ENCODE measurements at regions not wholly inside any gene's neighbourhood (a gene's known extent, or its start where the extent isn't known, plus 50 kb on each side); places are given as distances from the start of the nearest gene placed in this dataset.

GRCh38 chr2:104768694-104769093, 85.2 kb upstream of the POU3F3 start:
- H3K4me1 ChIP-seq, result peaks cover 0 to 8% (median 0%) of the 10 kb centered on the region in 9 donors
- TF ChIP-seq CTCF (IDR thresholded peaks at IDR 0.05), result no peak
- peaks cover 0 to 2% (median 0%) of the 10 kb centered on the region in 7 donors for H3K27me3 ChIP-seq
- WGBS, 2 donors, result 59 to 60% methylated on average over 3 of the region's 3 CpGs
- no peaks in the 10 kb centered on the region for H3K36me3 ChIP-seq
- DNase-seq, result no peak
- H3K9me3 ChIP-seq, result peaks cover 0 to 17% (median 4%) of the 10 kb centered on the region in 11 donors
- ATAC-seq, result no peak
- H3K4me3 ChIP-seq, result no peak overlapping the region
- intact Hi-C loops (cut with DNase I), result no loop called here
- no peak overlapping the region for H3K27ac ChIP-seq

- TF ChIP-seq CTCF (IDR thresholded peaks at IDR 0.05), result no peak
Measured at GRCh38 chr2:104769096-104769495, 84.8 kb upstream of the POU3F3 start.

GRCh38 chr2:104772996-104773395, 80.9 kb upstream of the POU3F3 start:
- H3K4me3 ChIP-seq, result no peak overlapping the region
- TF ChIP-seq CTCF (IDR thresholded peaks at IDR 0.05), result no peak
- H3K9me3 ChIP-seq, result peaks cover 0 to 24% (median 4%) of the 10 kb centered on the region in 11 donors
- intact Hi-C loops (cut with DNase I), result no loop called here
- no peak for ATAC-seq
- H3K4me1 ChIP-seq, result peaks cover 0 to 8% (median 0%) of the 10 kb centered on the region in 9 donors
- peaks cover 0 to 2% (median 0%) of the 10 kb centered on the region in 7 donors for H3K27me3 ChIP-seq
- 48% methylated on average over 1 of the region's 1 CpG for WGBS, 2 donors
- no peaks in the 10 kb centered on the region for H3K36me3 ChIP-seq
- H3K27ac ChIP-seq, result no peak overlapping the region
- no peak for DNase-seq

More at GRCh38 chr2:104769096-104769495, 84.8 kb upstream of the POU3F3 start:
- ATAC-seq, result no peak
- intact Hi-C loops (cut with DNase I), result no loop called here
- H3K4me1 ChIP-seq, result peaks cover 0 to 8% (median 0%) of the 10 kb centered on the region in 9 donors
- 90 to 93% methylated on average over 1 of the region's 1 CpG for WGBS, 2 donors
- peaks cover 0 to 17% (median 4%) of the 10 kb centered on the region in 11 donors for H3K9me3 ChIP-seq
- no peak overlapping the region for H3K4me3 ChIP-seq
- H3K27ac ChIP-seq, result no peak overlapping the region
- no peak for DNase-seq
- peaks cover 0 to 2% (median 0%) of the 10 kb centered on the region in 7 donors for H3K27me3 ChIP-seq
- no peaks in the 10 kb centered on the region for H3K36me3 ChIP-seq

- no peaks in the 10 kb centered on the region for H3K4me1 ChIP-seq
- H3K27me3 ChIP-seq, result peaks cover 0 to 2% (median 0%) of the 10 kb centered on the region in 7 donors
- H3K9me3 ChIP-seq, result peaks cover 0 to 22% (median 4%) of the 10 kb centered on the region in 11 donors
- no peak overlapping the region for H3K27ac ChIP-seq
- 65 to 70% methylated on average over 3 of the region's 3 CpGs for WGBS, 2 donors
- TF ChIP-seq CTCF (IDR thresholded peaks at IDR 0.05), result no peak
- DNase-seq (no peak), ATAC-seq (no peak)
- intact Hi-C loops (cut with DNase I), result no loop called here
- H3K4me3 ChIP-seq, result no peak overlapping the region
- H3K36me3 ChIP-seq, result no peaks in the 10 kb centered on the region
Measured at GRCh38 chr2:104774631-104775030, 79.3 kb upstream of the POU3F3 start.

Measured in heart right ventricle (tissue), 16 donors.